Small intestine (tissue), 7 donors: ENCODE measurements at regions not wholly inside any gene's neighbourhood (a gene's known extent, or its start where the extent isn't known, plus 50 kb on each side); places are given as distances from the start of the nearest gene placed in this dataset.

Source experiments
- DNase-seq, 2 donors: peaks; one replicate each; pipeline versions ENCODE4 v3.0.0 to v3.0.0-alpha.2; 2013
- FAIRE-seq: peaks from 2 replicates; lab custom pipeline; 2012; peaks lifted over from hg19 to GRCh38; lab: Jason Lieb, UNC
- H3K27ac ChIP-seq, 3 donors: one replicate each; pipeline ENCODE4 v1.5.1; 2013; ENCODE audit warnings: low read length in 2 of 3, mild to moderate bottlenecking in 2 of 3, control low read depth in 1 of 3, inconsistent platforms in 1 of 3, low read depth in 1 of 3, moderate library complexity in 1 of 3
- H3K27me3 ChIP-seq, 3 donors: one replicate each; pipeline ENCODE4 v1.6.1; 2013; ENCODE audit warnings: low read length in 3 of 3, inconsistent platforms in 1 of 3; ENCODE audit not compliant: control insufficient read depth in 3 of 3, insufficient read depth in 3 of 3
- H3K36me3 ChIP-seq, 3 donors: one replicate each; pipeline ENCODE4 v1.6.1; 2013; ENCODE audit warnings: low read length in 3 of 3, inconsistent platforms in 1 of 3, low read depth in 1 of 3, mild to moderate bottlenecking in 1 of 3, moderate library complexity in 1 of 3; ENCODE audit not compliant: control insufficient read depth in 3 of 3, insufficient read depth in 2 of 3
- H3K4me1 ChIP-seq, 3 donors: one replicate each; pipeline ENCODE4 v1.6.1; 2013; ENCODE audit warnings: low read length in 2 of 3, inconsistent platforms in 1 of 3, low read depth in 1 of 3, mild to moderate bottlenecking in 1 of 3, moderate library complexity in 1 of 3; ENCODE audit not compliant: control insufficient read depth in 3 of 3, insufficient read depth in 2 of 3
- H3K4me3 ChIP-seq, 3 donors: one replicate each; pipeline ENCODE4 v1.5.1; 2013; ENCODE audit warnings: low read length in 3 of 3, control low read depth in 1 of 3, inconsistent platforms in 1 of 3, low read depth in 1 of 3, mild to moderate bottlenecking in 1 of 3, moderate library complexity in 1 of 3
- H3K9me3 ChIP-seq, 2 donors: one replicate each; pipeline ENCODE4 v1.6.1; 2013; ENCODE audit warnings: low read depth in 1 of 2, low read length in 1 of 2; ENCODE audit not compliant: control insufficient read depth in 2 of 2, insufficient read depth in 1 of 2
- WGBS, 3 donors: extraction: QIAGEN DNeasy Blood & Tissue Kit; methylation state at CpG; one replicate each; pipeline ENCODE4 v1.1.7; 2013; 5-methylcytosine and 5-hydroxymethylcytosine counted together
- donor health status: healthy with polysubstance abuse.
- donor health status: control.
- donor health status: control.
- donor health status: Bipolar disorder and iron deficiency.
- donor health status: healthy.

DNA sequence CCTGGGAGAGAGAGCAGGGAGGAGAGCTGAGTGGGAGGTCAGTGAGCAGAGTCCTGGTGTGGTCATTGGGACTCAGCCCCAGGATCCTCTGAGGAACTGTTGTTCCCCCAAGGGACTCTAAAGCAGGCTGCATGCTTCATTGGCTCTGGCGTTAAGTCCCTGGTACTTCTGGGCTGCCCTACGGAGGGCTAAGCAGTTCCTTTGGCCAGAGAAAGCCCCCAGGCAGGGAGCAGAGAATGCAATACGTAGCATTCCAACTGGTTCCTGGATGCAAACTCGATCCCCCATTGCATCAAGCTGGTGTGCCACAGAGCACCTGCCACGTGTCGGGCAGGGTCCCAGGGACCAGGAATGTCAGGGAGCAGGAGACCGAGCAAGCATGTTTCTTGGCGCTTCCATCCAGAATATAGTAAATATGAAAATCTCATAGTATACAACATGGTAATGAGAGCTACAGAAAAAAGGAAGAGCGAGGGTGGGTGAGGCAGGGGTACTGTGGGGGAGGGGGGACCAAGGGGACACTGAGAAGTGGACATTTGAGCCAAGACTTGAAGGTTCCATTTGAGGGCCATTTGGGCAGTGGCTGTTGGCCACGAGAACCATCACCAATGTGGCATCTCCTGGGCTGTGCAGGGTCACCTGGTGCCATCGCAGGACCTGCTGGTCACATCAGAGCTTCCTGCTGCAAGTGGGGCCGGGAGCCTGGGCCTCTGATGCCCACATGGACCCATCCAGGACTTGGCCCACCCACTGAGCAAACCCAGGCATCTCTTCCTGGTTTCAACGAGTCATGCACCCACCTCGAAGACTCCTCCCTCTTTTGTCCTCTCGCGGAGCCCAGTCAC is 160.4 kb downstream of the ASB1 start:
- no peaks in the 10 kb centered on the region for H3K27me3 ChIP-seq
- 77 to 88% (median 78%) methylated on average over 16 of the region's 16 CpGs for WGBS, 3 donors
- no peak overlapping the region for H3K4me3 ChIP-seq
- H3K36me3 ChIP-seq, result no peaks in the 10 kb centered on the region
- no peaks in the 10 kb centered on the region for H3K4me1 ChIP-seq
- no peak overlapping the region for H3K27ac ChIP-seq
- no peaks in the 10 kb centered on the region for H3K9me3 ChIP-seq
- FAIRE-seq (no peak), DNase-seq (no peak)

GRCh38 chr2:238587776-238588660 is 161.3 kb downstream of the ASB1 start:
- FAIRE-seq, result no peak
- H3K27ac ChIP-seq, result no peak overlapping the region

DNA sequence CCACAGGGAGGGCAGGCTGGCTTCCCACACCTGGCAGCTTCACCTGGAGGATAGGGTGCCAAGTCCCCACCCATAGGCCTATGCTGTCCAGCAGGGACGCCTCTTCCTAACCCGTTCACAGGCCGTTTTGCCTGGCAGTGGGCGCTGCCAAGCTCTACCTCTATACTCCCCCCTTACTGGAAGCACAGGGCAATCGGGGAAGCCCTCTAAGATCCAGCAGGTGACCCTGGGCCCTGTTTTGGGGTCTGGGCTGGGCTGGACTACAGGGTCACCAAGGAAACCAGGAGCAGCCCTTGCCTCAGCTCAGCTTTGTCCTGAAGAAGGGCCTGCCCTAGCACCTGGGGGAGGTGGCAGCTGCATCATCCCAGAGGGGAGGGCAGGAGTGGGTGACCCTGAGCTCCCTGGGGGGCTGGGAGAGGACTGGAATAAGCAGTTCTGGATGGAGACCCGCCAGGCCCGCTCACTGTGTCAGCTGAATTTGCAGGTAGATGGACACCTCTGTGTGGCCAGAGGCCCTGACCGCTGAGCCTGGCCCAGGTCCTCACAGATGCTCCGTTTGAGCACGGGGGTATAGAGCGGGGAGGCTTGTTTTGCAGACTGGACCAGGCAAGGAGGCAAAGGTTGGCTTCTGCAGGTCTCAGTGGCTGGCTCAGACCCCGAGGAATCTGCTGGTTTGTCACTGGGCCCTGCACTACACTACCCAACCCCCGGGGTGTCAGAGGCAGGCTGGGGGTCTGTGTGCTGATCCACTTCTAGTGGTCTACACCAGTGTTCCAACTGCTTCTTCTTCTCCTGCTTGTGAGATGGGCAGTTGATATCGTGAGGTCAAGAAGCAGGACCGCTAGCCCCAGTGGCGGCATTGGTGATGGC is 163.1 kb downstream of the ASB1 start:
- Histone ChIP-seq H3K9me3 (no peaks in the 10 kb centered on the region), H3K4me1 (no peaks in the 10 kb centered on the region), H3K4me3 (no peak overlapping the region), H3K36me3 (no peaks in the 10 kb centered on the region), H3K27me3 (no peaks in the 10 kb centered on the region), H3K27ac (no peak overlapping the region)
- FAIRE-seq (no peak), DNase-seq (no peak)
- WGBS, 3 donors, result 70 to 82% (median 72%) methylated on average over 16 of the region's 16 CpGs

More at GRCh38 chr2:238587776-238588660, 161.3 kb downstream of the ASB1 start:
- H3K4me3 ChIP-seq, result no peak overlapping the region
- no peaks in the 10 kb centered on the region for H3K27me3 ChIP-seq
- no peaks in the 10 kb centered on the region for H3K4me1 ChIP-seq
- 84 to 89% (median 85%) methylated on average over 12 of the region's 12 CpGs for WGBS, 3 donors
- H3K9me3 ChIP-seq, result no peaks in the 10 kb centered on the region
- H3K36me3 ChIP-seq, result no peaks in the 10 kb centered on the region
- DNase-seq, result no peak

- H3K4me3 ChIP-seq, result no peak overlapping the region
- FAIRE-seq (no peak), DNase-seq (no peak)
- H3K27ac ChIP-seq, result no peak overlapping the region
- H3K36me3 ChIP-seq, result no peaks in the 10 kb centered on the region
- H3K27me3 ChIP-seq, result no peaks in the 10 kb centered on the region
- 43 to 79% (median 50%) methylated on average over 2 of the region's 2 CpGs for WGBS, 3 donors
- H3K9me3 ChIP-seq, result no peaks in the 10 kb centered on the region
- no peaks in the 10 kb centered on the region for H3K4me1 ChIP-seq
Measured at GRCh38 chr2:238591732-238592131, 165.0 kb downstream of the ASB1 start.

DNA sequence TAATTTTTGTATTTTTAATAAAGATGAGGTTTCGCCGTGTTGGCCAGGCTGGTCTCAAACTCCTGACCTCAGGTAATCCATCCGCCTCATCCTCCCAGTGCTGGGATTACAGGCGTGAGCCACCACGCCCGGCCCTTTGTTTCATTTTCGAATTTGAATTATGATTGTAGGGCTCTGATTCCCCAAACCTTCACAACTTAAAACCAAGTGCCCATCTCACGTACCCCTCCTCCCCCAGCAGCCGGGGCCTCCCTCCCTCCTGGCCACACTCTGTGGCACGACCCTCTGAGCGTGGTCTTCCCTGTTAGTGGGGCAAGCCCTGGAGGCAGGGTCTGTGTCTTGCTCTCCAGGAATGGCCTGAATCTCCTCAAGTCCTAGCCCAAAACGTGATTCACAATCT is 166.5 kb downstream of the ASB1 start:
- no peaks in the 10 kb centered on the region for H3K27me3 ChIP-seq
- no peak overlapping the region for H3K4me3 ChIP-seq
- no peaks in the 10 kb centered on the region for H3K9me3 ChIP-seq
- no peaks in the 10 kb centered on the region for H3K4me1 ChIP-seq
- DNase-seq (no peak), FAIRE-seq (no peak)
- 74 to 88% (median 74%) methylated on average over 11 to 12 of the region's 12 CpGs for WGBS, 3 donors
- no peaks in the 10 kb centered on the region for H3K36me3 ChIP-seq
- H3K27ac ChIP-seq, result no peak overlapping the region

DNA sequence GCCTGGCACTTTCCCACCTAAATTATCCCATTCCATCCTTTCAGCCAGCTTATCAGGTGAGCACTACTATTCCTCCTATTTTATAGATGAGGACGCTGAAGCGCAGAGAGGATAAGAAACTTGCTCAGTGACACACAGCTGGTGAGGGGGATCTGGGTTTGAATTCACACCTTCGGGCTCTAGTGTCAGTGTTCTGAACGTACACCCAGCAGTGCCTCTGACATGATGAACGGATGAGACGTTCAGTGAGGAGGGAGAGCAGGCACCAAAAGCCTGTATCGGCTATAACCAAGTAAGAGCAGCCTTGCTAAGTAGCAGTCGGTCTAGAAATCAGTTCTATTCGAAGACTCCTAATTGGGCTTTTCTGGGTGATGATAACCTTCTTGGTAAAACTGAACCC is 167.0 kb downstream of the ASB1 start:
- WGBS, 3 donors, result 88 to 91% (median 89%) methylated on average over 9 of the region's 9 CpGs
- no peaks in the 10 kb centered on the region for H3K9me3 ChIP-seq
- H3K27me3 ChIP-seq, result no peaks in the 10 kb centered on the region
- DNase-seq, result no peak
- H3K4me1 ChIP-seq, result no peaks in the 10 kb centered on the region
- no peak for FAIRE-seq
- H3K27ac ChIP-seq, result no peak overlapping the region
- H3K4me3 ChIP-seq, result no peak overlapping the region
- no peaks in the 10 kb centered on the region for H3K36me3 ChIP-seq

DNA sequence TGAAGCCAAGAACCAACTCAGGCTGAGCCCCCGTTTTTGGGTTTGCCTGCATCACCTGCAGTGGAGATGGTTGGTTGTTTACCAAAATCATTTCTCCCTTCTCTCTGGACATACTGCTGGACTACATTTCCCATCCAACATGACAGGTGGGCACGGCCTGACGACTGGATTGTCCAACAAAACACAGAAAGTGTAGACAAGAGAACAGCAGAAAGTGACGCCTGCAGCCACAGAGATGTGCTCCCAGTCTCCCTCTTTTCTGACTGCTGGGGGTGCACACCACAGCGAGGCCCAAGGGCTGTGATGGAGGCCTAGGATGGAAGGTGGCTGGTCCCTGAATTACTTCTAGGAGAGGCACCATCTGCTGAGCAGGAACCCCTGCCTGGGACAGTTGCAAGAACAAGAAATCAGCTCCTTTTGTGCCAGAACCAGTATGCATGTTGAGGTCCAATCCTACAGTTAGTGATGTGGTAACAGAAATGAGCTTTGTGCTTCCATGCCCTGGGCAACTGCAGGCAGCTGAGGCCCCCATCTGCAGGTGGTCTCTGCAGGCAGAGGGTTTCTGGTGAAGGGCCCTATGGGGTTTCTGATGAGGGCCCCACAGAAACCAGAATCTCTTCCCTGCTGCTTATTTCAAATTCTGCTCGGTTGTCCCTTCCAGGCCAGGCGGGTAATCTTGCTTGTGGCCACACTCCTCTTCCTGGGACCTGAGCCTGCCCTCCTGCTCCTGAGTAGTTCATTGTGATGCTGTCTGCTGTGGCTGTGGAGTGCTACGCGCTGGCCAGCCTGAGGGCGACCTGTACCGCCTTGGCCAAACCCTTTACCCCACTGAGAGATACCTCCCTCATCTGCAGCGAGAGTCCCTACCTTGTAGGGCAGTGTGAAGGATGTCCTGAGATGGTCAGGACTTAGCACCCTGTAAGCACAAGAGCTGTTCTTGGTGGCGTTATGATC is 168.3 kb downstream of the ASB1 start:
- DNase-seq (no peak), FAIRE-seq (no peak)
- no peak overlapping the region for H3K27ac ChIP-seq
- no peaks in the 10 kb centered on the region for H3K27me3 ChIP-seq
- H3K4me3 ChIP-seq, result no peak overlapping the region
- no peaks in the 10 kb centered on the region for H3K9me3 ChIP-seq
- WGBS, 3 donors, result 81 to 84% (median 81%) methylated on average over 13 of the region's 13 CpGs
- no peaks in the 10 kb centered on the region for H3K4me1 ChIP-seq
- H3K36me3 ChIP-seq, result no peaks in the 10 kb centered on the region
